CD4-positive, CD25-positive, alpha-beta regulatory T cell (primary cell): ENCODE measurements at regions not wholly inside any gene's neighbourhood (a gene's known extent, or its start where the extent isn't known, plus 50 kb on each side); places are given as distances from the start of the nearest gene placed in this dataset.

Experiments used
- ATAC-seq, 2 donors: fragments of 150-1000 bp; cut with Tn5 transposase; one replicate each; pipeline ENCODE4 v1.10.0; 2021; ENCODE audit warnings: low read depth in 2 of 2, moderate number of reproducible peaks in 2 of 2, moderate library complexity in 1 of 2
- DNase-seq, 3 donors: peaks; one replicate each; pipeline versions ENCODE4 v3.0.0 to v3.0.0-alpha.2; 2012 to 2022; ENCODE audit warnings: mixed read lengths in 1 of 3
- H3K27ac ChIP-seq: one replicate; pipeline ENCODE4 v1.7.0; 2013; ENCODE audit warnings: mild to moderate bottlenecking, low read length; ENCODE audit not compliant: insufficient read depth, poor library complexity, severe bottlenecking
- H3K27me3 ChIP-seq: one replicate; pipeline ENCODE4 v1.7.0; 2013; ENCODE audit warnings: low read length; ENCODE audit not compliant: control insufficient read depth, insufficient read depth
- H3K36me3 ChIP-seq: one replicate; pipeline ENCODE4 v1.7.0; 2013; ENCODE audit warnings: mild to moderate bottlenecking, low read length, moderate library complexity; ENCODE audit not compliant: control insufficient read depth, insufficient read depth
- H3K4me1 ChIP-seq: 2 replicates; pipeline ENCODE4 v1.7.0; 2013; ENCODE audit warnings: mild to moderate bottlenecking, low read length; ENCODE audit not compliant: insufficient read depth, control insufficient read depth, poor library complexity, severe bottlenecking
- H3K4me3 ChIP-seq: one replicate; pipeline ENCODE4 v1.7.0; 2013; ENCODE audit warnings: low read depth, mild to moderate bottlenecking, low read length, moderate library complexity
- H3K9me3 ChIP-seq, 2 experiments: 1 replicate in 1 of 2; 2 replicates in 1 of 2; pipeline ENCODE4 v1.7.0; 2013; ENCODE audit warnings: low read length in 2 of 2, mild to moderate bottlenecking in 1 of 2, moderate library complexity in 1 of 2; ENCODE audit not compliant: control insufficient read depth in 2 of 2
- H3K27ac Mint-ChIP-seq, 3 donors: one replicate each; pipeline ENCODE4 v1.8.0; 2020 to 2022; ENCODE audit warnings: mild to moderate bottlenecking in 3 of 3, mixed read lengths in 3 of 3, moderate library complexity in 2 of 3
- H3K27me3 Mint-ChIP-seq: one replicate; pipeline ENCODE4 v1.8.0; 2022; ENCODE audit warnings: mild to moderate bottlenecking, mixed read lengths
- H3K36me3 Mint-ChIP-seq: one replicate; pipeline ENCODE4 v1.8.0; 2020; ENCODE audit warnings: mixed read lengths
- H3K4me1 Mint-ChIP-seq, 4 donors: one replicate each; pipeline ENCODE4 v1.8.0; 2020 to 2022; ENCODE audit warnings: mixed read lengths in 4 of 4, mild to moderate bottlenecking in 1 of 4
- H3K4me3 Mint-ChIP-seq, 4 donors: one replicate each; pipeline ENCODE4 v1.8.0; 2020 to 2022; ENCODE audit warnings: mild to moderate bottlenecking in 4 of 4, mixed read lengths in 4 of 4, moderate library complexity in 3 of 4
- H3K9me3 Mint-ChIP-seq, 7 donors: one replicate each; pipeline ENCODE4 v1.8.0; 2020 to 2022; ENCODE audit warnings: mixed read lengths in 7 of 7, mild to moderate bottlenecking in 3 of 7, moderate library complexity in 2 of 7

DNA sequence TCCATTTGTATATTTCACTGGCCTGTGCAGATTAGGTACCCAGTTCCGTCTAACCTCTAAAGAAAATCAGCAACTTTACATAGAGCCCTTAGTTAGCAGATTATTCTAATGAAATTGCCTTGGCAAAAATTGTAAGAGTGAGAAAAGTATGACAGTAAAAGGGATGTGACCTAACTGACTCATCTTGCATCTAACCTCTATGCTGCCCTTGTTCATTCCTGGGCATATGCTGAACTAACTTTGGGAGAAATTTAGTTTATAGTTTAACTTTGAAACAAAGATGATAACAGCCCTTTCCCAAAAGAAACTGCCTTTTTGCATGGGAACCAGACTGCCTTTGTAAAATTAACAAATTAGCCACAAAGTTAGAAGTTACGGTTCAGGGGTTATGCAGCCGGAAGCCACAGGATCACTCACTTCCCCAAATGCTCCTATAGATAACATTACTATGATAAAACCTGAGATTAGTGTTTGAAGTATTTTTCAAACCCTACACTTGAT, 839.8 kb upstream of the ALCAM start:
- Mint-ChIP-seq H3K27ac (peak overlapping the region in 1 of 3 donors; percentile 33), H3K27me3 (no peaks in the 10 kb centered on the region), H3K36me3 (no peaks in the 10 kb centered on the region), H3K4me1 (no peaks in the 10 kb centered on the region), H3K9me3 (peaks cover 0 to 7% (median 0%) of the 10 kb centered on the region in 7 donors), H3K4me3 (no peak overlapping the region)
- Histone ChIP-seq H3K36me3 (no peaks in the 10 kb centered on the region), H3K9me3 (no peaks in the 10 kb centered on the region), H3K27me3 (no peaks in the 10 kb centered on the region), H3K4me3 (no peak overlapping the region), H3K27ac (no peak overlapping the region), H3K4me1 (no peaks in the 10 kb centered on the region)
- DNase-seq (no peak), ATAC-seq (peak in 1 of 2 donors; percentile 18)

DNA sequence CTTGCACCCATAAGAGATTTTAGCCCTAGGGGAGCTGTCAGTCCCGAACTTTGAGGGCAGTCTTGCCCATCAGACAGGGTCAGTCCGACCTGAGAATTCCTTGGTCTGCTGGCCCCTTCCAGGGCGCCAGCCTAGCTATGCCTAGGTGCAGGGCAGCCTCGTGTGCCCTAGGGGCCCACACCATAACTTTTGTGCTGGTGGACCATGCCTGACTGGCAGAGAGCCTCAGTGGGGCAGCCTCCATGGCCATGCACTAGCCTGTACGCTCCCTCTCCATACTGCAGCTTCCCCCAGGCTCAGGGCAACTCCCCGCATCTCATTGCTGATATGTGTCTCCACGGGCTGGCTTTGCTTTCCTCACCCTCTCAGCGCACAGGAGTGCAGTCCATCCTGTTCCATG, 835.8 kb upstream of the ALCAM start:
- H3K36me3 Mint-ChIP-seq: no peaks in the 10 kb centered on the region
- no peak for ATAC-seq
- Histone ChIP-seq H3K9me3 (no peaks in the 10 kb centered on the region), H3K27ac (no peak overlapping the region), H3K27me3 (no peaks in the 10 kb centered on the region), H3K36me3 (no peaks in the 10 kb centered on the region), H3K4me3 (no peak overlapping the region), H3K4me1 (no peaks in the 10 kb centered on the region)
- peaks cover 0 to 9% (median 2%) of the 10 kb centered on the region in 7 donors for H3K9me3 Mint-ChIP-seq
- no peak for DNase-seq
- H3K27ac Mint-ChIP-seq: no peak overlapping the region
- H3K4me1 Mint-ChIP-seq: no peaks in the 10 kb centered on the region
- no peak overlapping the region for H3K4me3 Mint-ChIP-seq
- no peaks in the 10 kb centered on the region for H3K27me3 Mint-ChIP-seq

DNA sequence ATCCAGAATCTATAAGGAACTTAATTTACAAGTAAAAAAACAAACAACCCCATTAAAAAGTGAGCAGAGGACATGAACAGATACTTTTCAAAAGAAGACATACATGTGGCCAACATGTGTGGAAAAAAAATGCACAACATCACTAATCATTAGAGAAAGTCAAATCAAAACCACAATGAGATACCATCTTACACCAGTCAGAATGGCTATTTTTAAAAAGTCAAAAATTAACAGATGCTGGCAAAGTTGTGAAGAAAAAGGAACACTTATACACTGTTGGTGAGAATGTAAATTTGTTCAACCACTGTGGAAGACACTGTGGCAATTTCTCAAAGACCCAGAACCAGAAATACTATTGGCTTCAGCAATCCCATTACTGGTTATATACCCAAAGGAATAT, 830.0 kb upstream of the ALCAM start:
- Mint-ChIP-seq H3K9me3 (peaks cover 0 to 7% (median 0%) of the 10 kb centered on the region in 7 donors), H3K36me3 (no peaks in the 10 kb centered on the region), H3K4me1 (no peaks in the 10 kb centered on the region), H3K27me3 (no peaks in the 10 kb centered on the region), H3K4me3 (no peak overlapping the region), H3K27ac (no peak overlapping the region)
- DNase-seq: no peak
- Histone ChIP-seq H3K9me3 (no peaks in the 10 kb centered on the region), H3K36me3 (no peaks in the 10 kb centered on the region), H3K4me3 (no peak overlapping the region), H3K4me1 (no peaks in the 10 kb centered on the region), H3K27me3 (no peaks in the 10 kb centered on the region), H3K27ac (no peak overlapping the region)
- no peak for ATAC-seq

DNA sequence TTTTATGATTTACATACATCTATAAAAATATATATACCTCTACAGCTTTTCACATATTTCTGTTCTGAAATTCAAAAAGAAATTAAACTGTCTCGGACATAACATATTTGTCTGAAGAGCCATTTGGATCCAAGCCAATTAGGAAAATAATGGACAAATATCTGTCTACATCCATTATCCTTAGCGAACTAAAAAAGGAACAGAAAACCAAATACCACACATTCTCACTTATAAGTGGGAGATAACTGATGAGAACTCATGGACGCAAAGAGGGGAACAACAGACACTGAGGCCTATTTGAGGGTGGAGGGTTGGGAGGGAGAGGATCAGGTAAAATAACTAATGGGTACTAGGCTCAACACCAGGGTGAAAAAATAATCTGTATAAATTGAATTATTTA, 829.4 kb upstream of the ALCAM start:
- ATAC-seq (no peak), DNase-seq (no peak)
- no peaks in the 10 kb centered on the region for H3K36me3 Mint-ChIP-seq
- Histone ChIP-seq H3K27me3 (no peaks in the 10 kb centered on the region), H3K36me3 (no peaks in the 10 kb centered on the region), H3K27ac (no peak overlapping the region), H3K4me3 (no peak overlapping the region), H3K9me3 (no peaks in the 10 kb centered on the region), H3K4me1 (no peaks in the 10 kb centered on the region)
- H3K27ac Mint-ChIP-seq: no peak overlapping the region
- no peaks in the 10 kb centered on the region for H3K4me1 Mint-ChIP-seq
- H3K4me3 Mint-ChIP-seq: no peak overlapping the region
- no peaks in the 10 kb centered on the region for H3K27me3 Mint-ChIP-seq
- H3K9me3 Mint-ChIP-seq: peaks cover 0 to 3% (median 1%) of the 10 kb centered on the region in 7 donors

DNA sequence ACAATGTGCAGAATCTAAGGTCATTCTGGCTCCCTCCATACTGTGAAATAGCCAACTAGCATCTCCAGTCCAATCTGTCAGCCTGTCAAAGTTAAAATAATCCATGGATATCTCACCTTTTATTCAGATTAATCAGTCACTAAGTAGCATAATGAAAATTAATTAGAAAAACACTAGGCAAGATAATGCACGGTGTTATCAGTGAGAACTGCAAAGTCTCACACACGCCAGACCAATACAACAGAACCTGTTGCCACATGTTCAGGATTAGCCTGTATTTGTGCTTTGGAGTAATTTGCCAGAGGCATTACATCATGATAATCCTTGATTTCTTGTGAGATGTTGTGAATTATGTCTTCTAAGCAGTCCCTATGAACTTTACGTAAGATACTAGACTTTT, 820.4 kb upstream of the ALCAM start:
- Histone ChIP-seq H3K36me3 (no peaks in the 10 kb centered on the region), H3K9me3 (no peaks in the 10 kb centered on the region), H3K27ac (no peak overlapping the region), H3K4me3 (no peak overlapping the region), H3K4me1 (no peaks in the 10 kb centered on the region), H3K27me3 (no peaks in the 10 kb centered on the region)
- ATAC-seq (no peak), DNase-seq (no peak)
- no peaks in the 10 kb centered on the region for H3K36me3 Mint-ChIP-seq
- H3K27ac Mint-ChIP-seq: no peak overlapping the region
- H3K27me3 Mint-ChIP-seq: peaks cover 4% of the 10 kb centered on the region
- H3K4me3 Mint-ChIP-seq: no peak overlapping the region
- H3K4me1 Mint-ChIP-seq: no peaks in the 10 kb centered on the region
- peaks cover 0 to 4% (median 0%) of the 10 kb centered on the region in 7 donors for H3K9me3 Mint-ChIP-seq

DNA sequence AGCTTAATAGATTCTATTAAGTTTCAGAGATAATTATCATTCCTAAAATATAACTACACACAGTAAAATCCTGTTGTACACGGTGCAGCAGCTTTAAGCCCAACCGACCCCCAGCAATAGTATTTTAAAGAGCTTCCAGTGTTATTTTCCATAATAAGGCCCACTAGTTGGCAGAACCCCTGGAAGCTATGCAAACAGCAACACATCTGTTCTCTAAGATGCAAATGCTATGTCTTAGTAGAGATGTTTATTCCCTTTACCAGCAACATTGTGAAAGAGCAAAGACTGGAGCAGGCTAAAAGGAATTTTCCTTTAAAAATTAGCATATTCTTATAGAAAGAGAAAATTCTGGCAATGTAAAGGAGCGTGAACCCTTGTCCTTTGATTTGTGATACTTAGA, 819.7 kb upstream of the ALCAM start:
- no peak overlapping the region for H3K4me3 Mint-ChIP-seq
- Histone ChIP-seq H3K27ac (no peak overlapping the region), H3K4me1 (no peaks in the 10 kb centered on the region), H3K36me3 (no peaks in the 10 kb centered on the region), H3K9me3 (no peaks in the 10 kb centered on the region), H3K4me3 (no peak overlapping the region), H3K27me3 (no peaks in the 10 kb centered on the region)
- H3K4me1 Mint-ChIP-seq: no peaks in the 10 kb centered on the region
- DNase-seq (no peak), ATAC-seq (no peak)
- H3K9me3 Mint-ChIP-seq: peaks cover 0 to 4% (median 0%) of the 10 kb centered on the region in 7 donors
- H3K36me3 Mint-ChIP-seq: no peaks in the 10 kb centered on the region
- H3K27ac Mint-ChIP-seq: no peak overlapping the region
- peaks cover 4% of the 10 kb centered on the region for H3K27me3 Mint-ChIP-seq

DNA sequence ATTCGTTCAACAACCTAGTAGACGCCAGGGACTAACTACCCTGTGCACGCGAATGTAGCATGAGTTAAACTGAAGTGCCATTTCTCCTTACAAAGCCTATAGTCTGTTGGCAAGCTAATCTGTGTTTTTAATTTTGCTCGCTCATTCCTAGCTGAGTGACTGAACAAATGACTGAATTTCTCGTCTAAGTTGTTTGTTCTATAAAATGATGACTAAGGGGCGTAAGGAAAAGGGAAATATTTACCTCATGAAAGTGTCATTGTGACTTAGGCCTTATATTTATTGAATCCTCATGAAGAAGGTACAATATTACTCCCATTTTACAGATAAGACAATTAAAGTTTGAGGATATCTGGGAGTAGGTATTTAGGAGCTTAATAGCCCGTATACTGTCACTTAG, 818.3 kb upstream of the ALCAM start:
- H3K27ac Mint-ChIP-seq: no peak overlapping the region
- H3K27me3 Mint-ChIP-seq: peaks cover 4% of the 10 kb centered on the region

DNA sequence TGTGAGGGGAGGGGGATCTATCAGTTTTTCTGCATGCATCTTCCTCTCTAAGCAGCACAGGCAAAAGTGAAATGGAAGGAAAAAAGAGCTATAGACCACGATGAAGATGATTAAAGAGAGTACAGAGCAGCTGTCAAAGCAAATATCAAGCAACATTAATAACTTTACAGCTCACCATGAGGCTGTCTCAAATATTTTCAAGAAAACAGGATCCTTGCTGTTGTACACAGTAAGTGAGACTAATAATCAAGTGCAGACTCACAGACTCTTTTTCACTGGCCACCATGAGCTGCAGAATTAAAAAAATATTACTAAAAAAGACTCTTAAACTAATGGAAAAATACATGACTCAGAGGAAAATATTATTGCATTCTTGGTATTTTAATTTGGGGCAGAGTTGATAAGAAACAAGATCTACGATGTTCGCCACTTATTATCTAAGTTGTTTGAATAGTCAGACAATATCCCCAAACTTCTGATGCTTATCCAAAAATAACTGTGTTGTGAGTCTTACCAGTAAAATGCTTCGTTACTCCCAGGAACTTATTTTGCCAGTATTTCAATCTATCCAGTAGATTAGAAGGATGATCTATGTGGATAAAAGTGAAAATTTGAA, 817.5 kb upstream of the ALCAM start:
- Histone ChIP-seq H3K4me3 (no peak overlapping the region), H3K4me1 (no peaks in the 10 kb centered on the region), H3K27me3 (no peaks in the 10 kb centered on the region), H3K27ac (no peak overlapping the region), H3K9me3 (no peaks in the 10 kb centered on the region), H3K36me3 (no peaks in the 10 kb centered on the region)
- DNase-seq (no peak), ATAC-seq (no peak)
- no peak overlapping the region for H3K4me3 Mint-ChIP-seq
- peak overlapping the region in 1 of 3 donors; percentile 64 for H3K27ac Mint-ChIP-seq
- H3K27me3 Mint-ChIP-seq: peaks cover 4% of the 10 kb centered on the region
- peaks cover 0 to 3% (median 0%) of the 10 kb centered on the region in 7 donors for H3K9me3 Mint-ChIP-seq
- no peaks in the 10 kb centered on the region for H3K4me1 Mint-ChIP-seq
- H3K36me3 Mint-ChIP-seq: no peaks in the 10 kb centered on the region

More for the DNA sequence above, 818.3 kb upstream of the ALCAM start:
- Histone ChIP-seq H3K4me1 (no peaks in the 10 kb centered on the region), H3K9me3 (no peaks in the 10 kb centered on the region), H3K4me3 (no peak overlapping the region), H3K27me3 (no peaks in the 10 kb centered on the region), H3K36me3 (no peaks in the 10 kb centered on the region), H3K27ac (no peak overlapping the region)
- peaks cover 0 to 3% (median 0%) of the 10 kb centered on the region in 7 donors for H3K9me3 Mint-ChIP-seq
- H3K36me3 Mint-ChIP-seq: no peaks in the 10 kb centered on the region
- H3K4me3 Mint-ChIP-seq: no peak overlapping the region
- DNase-seq: no peak
- no peak for ATAC-seq
- no peaks in the 10 kb centered on the region for H3K4me1 Mint-ChIP-seq
